Trophoblast cell (in vitro differentiated cells and primary cell): ENCODE measurements at regions not wholly inside any gene's neighbourhood (a gene's known extent, or its start where the extent isn't known, plus 50 kb on each side); places are given as distances from the start of the nearest gene placed in this dataset.

ENCODE experiments used
- DNase-seq, 2 donors: peaks; one replicate each; pipeline ENCODE4 v3.0.0-alpha.2; 2016
- H2AFZ ChIP-seq: 2 replicates; pipeline ENCODE4 v1.6.1; 2013; ENCODE audit warnings: low read length, moderate library complexity, mild to moderate bottlenecking; ENCODE audit not compliant: insufficient read depth, poor library complexity
- H2AK5ac ChIP-seq: 2 replicates; pipeline ENCODE4 v1.6.1; 2013; ENCODE audit warnings: mild to moderate bottlenecking, low read length
- H2BK120ac ChIP-seq: 2 replicates; pipeline ENCODE4 v1.6.1; 2013; ENCODE audit warnings: low read length, mild to moderate bottlenecking, moderate library complexity; ENCODE audit not compliant: insufficient read depth, poor library complexity
- H2BK12ac ChIP-seq: 2 replicates; pipeline ENCODE4 v1.6.1; 2013; ENCODE audit warnings: mild to moderate bottlenecking, low read length, moderate library complexity
- H2BK5ac ChIP-seq: 2 replicates; pipeline ENCODE4 v1.6.1; 2013; ENCODE audit warnings: low read length, low read depth, moderate library complexity, mild to moderate bottlenecking; ENCODE audit not compliant: poor library complexity
- H3K14ac ChIP-seq: 2 replicates; pipeline ENCODE4 v1.6.1; 2013; ENCODE audit warnings: mild to moderate bottlenecking, low read length
- H3K18ac ChIP-seq: 2 replicates; pipeline ENCODE4 v1.6.1; 2013; ENCODE audit warnings: mild to moderate bottlenecking, low read length
- H3K23ac ChIP-seq: 2 replicates; pipeline ENCODE4 v1.6.1; 2013; ENCODE audit warnings: low read length
- H3K27ac ChIP-seq: 2 replicates; pipeline ENCODE4 v1.5.1; 2013; ENCODE audit warnings: low read depth, mild to moderate bottlenecking, inconsistent platforms, low read length, moderate library complexity
- H3K27me3 ChIP-seq: 2 replicates; pipeline ENCODE4 v1.6.1; 2013; ENCODE audit warnings: inconsistent platforms, mild to moderate bottlenecking, low read length, moderate library complexity; ENCODE audit not compliant: insufficient read depth
- H3K36me3 ChIP-seq, 2 experiments: 1 replicate in 1 of 2; 2 replicates in 1 of 2; pipeline ENCODE4 v1.6.1; 2013; ENCODE audit warnings: low read length in 2 of 2, mild to moderate bottlenecking in 2 of 2, moderate library complexity in 1 of 2; ENCODE audit not compliant: insufficient read depth in 2 of 2, control insufficient read depth in 1 of 2
- H3K4ac ChIP-seq: 2 replicates; pipeline ENCODE4 v1.6.1; 2013; ENCODE audit warnings: low read depth, mild to moderate bottlenecking, low read length, moderate library complexity
- H3K4me1 ChIP-seq, 2 experiments: 1 replicate in 1 of 2; 2 replicates in 1 of 2; pipeline ENCODE4 v1.6.1; 2013; ENCODE audit warnings: low read length in 2 of 2, mild to moderate bottlenecking in 2 of 2, moderate library complexity in 1 of 2; ENCODE audit not compliant: insufficient read depth in 2 of 2, control insufficient read depth in 1 of 2
- H3K4me2 ChIP-seq: 2 replicates; pipeline ENCODE4 v1.6.1; 2013; ENCODE audit warnings: inconsistent platforms, mild to moderate bottlenecking, low read length, moderate library complexity
- H3K4me3 ChIP-seq: 2 replicates; pipeline ENCODE4 v1.5.1; 2013; ENCODE audit warnings: mild to moderate bottlenecking, low read depth, low read length, inconsistent platforms
- H3K79me1 ChIP-seq: one replicate; pipeline ENCODE4 v1.6.1; 2013; ENCODE audit warnings: low read length
- H3K79me2 ChIP-seq: 2 replicates; pipeline ENCODE4 v1.6.1; 2013; ENCODE audit warnings: low read length, mild to moderate bottlenecking; ENCODE audit not compliant: control insufficient read depth, insufficient read depth, poor library complexity
- H3K9ac ChIP-seq: 2 replicates; pipeline ENCODE4 v1.6.1; 2013; ENCODE audit warnings: mild to moderate bottlenecking, low read length
- H3K9me3 ChIP-seq: 2 replicates; pipeline ENCODE4 v1.6.1; 2013; ENCODE audit warnings: low read depth, mild to moderate bottlenecking, control low read depth, inconsistent platforms, low read length; ENCODE audit not compliant: insufficient read depth
- H4K12ac ChIP-seq: 2 replicates; pipeline ENCODE4 v1.6.1; 2013; ENCODE audit warnings: low read depth, mild to moderate bottlenecking, low read length, moderate library complexity
- H4K8ac ChIP-seq: 2 replicates; pipeline ENCODE4 v1.6.1; 2013; ENCODE audit warnings: low read depth, mild to moderate bottlenecking, low read length, moderate library complexity
- H4K91ac ChIP-seq: one replicate; pipeline ENCODE4 v1.6.1; 2013; ENCODE audit warnings: low read depth, mild to moderate bottlenecking, low read length, moderate library complexity
- WGBS: extraction: QIAGEN DNeasy Blood & Tissue Kit; methylation state at CpG from one replicate; pipeline ENCODE4 v1.1.7; 2013; ENCODE audit warnings: missing lambda C conversion rate; ENCODE audit not compliant: insufficient read length, insufficient coverage; ENCODE audit errors: extremely low coverage; 5-methylcytosine and 5-hydroxymethylcytosine counted together

DNA sequence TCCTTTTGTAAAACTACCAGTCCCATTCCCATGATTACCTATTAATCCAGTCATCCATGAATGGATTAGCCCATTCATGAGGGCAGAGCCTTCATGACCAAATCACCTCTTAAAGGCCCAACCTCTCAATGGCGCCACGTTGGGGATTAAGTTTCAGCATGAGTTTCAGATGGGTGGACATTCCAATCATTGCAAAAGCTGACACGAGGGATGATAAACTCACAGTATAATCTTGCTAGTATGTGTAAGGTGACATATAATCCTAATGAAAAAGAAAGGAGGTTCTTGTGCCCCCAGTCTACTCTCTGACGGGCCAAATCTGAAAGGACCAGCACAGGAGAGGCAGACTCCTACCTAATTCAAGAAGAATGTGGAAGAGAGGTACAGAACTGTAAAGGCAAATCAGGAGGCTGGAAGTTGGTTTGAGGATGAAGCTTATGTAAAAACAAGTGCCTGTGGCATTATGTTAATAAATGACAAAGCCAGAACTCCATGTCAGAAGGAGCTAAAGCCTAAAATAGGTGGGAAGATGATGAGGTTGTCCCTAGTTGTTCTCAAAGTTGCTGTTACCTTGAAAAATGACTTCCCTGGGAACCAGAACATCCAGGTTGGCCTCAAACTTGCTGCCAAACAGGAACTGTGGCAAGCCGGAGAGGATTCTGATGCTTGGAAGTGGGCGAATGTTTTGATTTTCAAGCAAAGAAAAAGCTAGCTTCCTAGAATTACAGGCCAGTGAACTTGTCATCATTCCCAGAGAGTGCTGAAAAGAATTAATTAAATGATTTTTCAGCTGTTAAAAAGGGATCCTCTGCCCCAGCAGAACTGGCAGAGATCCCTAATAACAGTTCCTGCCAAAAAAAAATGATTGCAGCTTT, 106.5 kb upstream of the TIAM2 start:
- H4K8ac ChIP-seq = no peak overlapping the region
- no peaks in the 10 kb centered on the region for H3K27me3 ChIP-seq
- no peak overlapping the region for H3K9ac ChIP-seq
- no peaks in the 10 kb centered on the region for H3K79me2 ChIP-seq
- no peak overlapping the region for H3K23ac ChIP-seq
- no peak overlapping the region for H4K12ac ChIP-seq
- H2BK5ac ChIP-seq = no peak overlapping the region
- no peak overlapping the region for H3K14ac ChIP-seq
- H2BK12ac ChIP-seq = no peak overlapping the region
- no peaks in the 10 kb centered on the region for H3K79me1 ChIP-seq
- no peak overlapping the region for H4K91ac ChIP-seq
- no peak overlapping the region for H2AK5ac ChIP-seq
- peak; percentile 11 to 69 for DNase-seq
- no peaks in the 10 kb centered on the region for H3K4me1 ChIP-seq
- no peaks in the 10 kb centered on the region for H3K36me3 ChIP-seq
- no peak overlapping the region for H3K18ac ChIP-seq
- H3K4me2 ChIP-seq = no peak overlapping the region
- H3K4me3 ChIP-seq = no peak overlapping the region
- no peaks in the 10 kb centered on the region for H3K9me3 ChIP-seq
- no peak overlapping the region for H2BK120ac ChIP-seq
- H2AFZ ChIP-seq = no peak overlapping the region
- no peak overlapping the region for H3K27ac ChIP-seq
- WGBS = no CpG with 5 or more reads among the region's 6 CpGs
- no peak overlapping the region for H3K4ac ChIP-seq

DNA sequence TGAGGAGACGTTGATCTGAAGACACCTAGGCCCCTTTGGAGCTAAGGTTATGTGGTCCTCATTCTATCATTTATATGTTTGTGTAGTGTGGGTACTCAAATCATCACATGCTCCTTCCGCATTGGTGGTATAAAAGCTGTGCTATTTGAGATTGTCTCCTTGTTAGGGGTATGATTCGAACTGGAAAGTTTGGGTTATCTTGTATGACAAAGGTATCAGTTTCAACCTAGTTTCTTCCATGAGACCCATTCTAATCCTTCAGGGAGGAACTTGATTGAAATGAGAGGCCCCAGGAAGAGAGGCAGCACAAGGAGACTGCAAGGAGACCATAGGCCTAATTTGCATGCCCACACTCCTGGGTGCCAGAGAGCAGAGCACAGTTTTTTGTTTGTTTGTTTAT, 104.2 kb upstream of the TIAM2 start:
- no peak overlapping the region for H2AFZ ChIP-seq
- no peak for DNase-seq
- no peak overlapping the region for H3K4me2 ChIP-seq
- no peak overlapping the region for H3K4ac ChIP-seq
- no peak overlapping the region for H3K18ac ChIP-seq
- H2BK12ac ChIP-seq = no peak overlapping the region
- H4K91ac ChIP-seq = no peak overlapping the region
- H3K79me1 ChIP-seq = no peaks in the 10 kb centered on the region
- H3K4me1 ChIP-seq = no peaks in the 10 kb centered on the region
- H3K23ac ChIP-seq = no peak overlapping the region
- H3K79me2 ChIP-seq = no peaks in the 10 kb centered on the region
- no CpG with 5 or more reads among the region's 3 CpGs for WGBS
- H3K27me3 ChIP-seq = no peaks in the 10 kb centered on the region
- H2BK5ac ChIP-seq = no peak overlapping the region
- H3K9me3 ChIP-seq = no peaks in the 10 kb centered on the region
- no peak overlapping the region for H3K27ac ChIP-seq
- H3K9ac ChIP-seq = no peak overlapping the region
- H3K4me3 ChIP-seq = no peak overlapping the region
- no peaks in the 10 kb centered on the region for H3K36me3 ChIP-seq
- no peak overlapping the region for H2AK5ac ChIP-seq
- H3K14ac ChIP-seq = no peak overlapping the region
- H4K12ac ChIP-seq = no peak overlapping the region
- no peak overlapping the region for H2BK120ac ChIP-seq
- no peak overlapping the region for H4K8ac ChIP-seq

DNA sequence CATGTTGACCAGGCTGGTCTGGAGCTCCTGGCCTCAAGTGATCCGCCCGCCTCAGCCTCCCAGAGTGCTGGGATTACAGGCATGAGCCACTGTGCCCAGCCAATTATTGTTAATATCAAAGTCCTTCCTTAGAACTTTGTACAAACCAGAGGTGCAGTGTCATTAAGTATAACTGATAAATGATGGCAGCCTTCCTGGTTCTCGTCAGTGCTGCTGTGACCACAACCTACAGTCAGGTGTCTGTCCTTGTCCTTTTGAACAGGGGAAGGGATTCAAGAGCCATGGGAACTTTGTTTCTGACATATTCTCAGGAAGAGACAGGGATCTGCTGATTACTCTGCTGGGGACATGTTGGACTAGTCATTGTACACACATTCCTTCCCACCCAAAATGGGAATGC, 103.2 kb upstream of the TIAM2 start:
- WGBS = no CpG with 5 or more reads among the region's 3 CpGs
- Histone ChIP-seq H3K4me2 (no peak overlapping the region), H3K79me1 (no peaks in the 10 kb centered on the region), H4K8ac (no peak overlapping the region), H2BK120ac (no peak overlapping the region), H2BK12ac (no peak overlapping the region), H4K12ac (no peak overlapping the region), H3K9ac (no peak overlapping the region), H3K79me2 (no peaks in the 10 kb centered on the region), H2AFZ (no peak overlapping the region), H3K27me3 (no peaks in the 10 kb centered on the region), H3K14ac (no peak overlapping the region), H3K4me3 (no peak overlapping the region), H3K4me1 (no peaks in the 10 kb centered on the region), H3K23ac (no peak overlapping the region), H3K36me3 (no peaks in the 10 kb centered on the region), H3K27ac (no peak overlapping the region), H3K18ac (no peak overlapping the region), H2BK5ac (no peak overlapping the region), H2AK5ac (no peak overlapping the region), H4K91ac (no peak overlapping the region), H3K9me3 (no peaks in the 10 kb centered on the region), H3K4ac (no peak overlapping the region)
- DNase-seq = no peak

DNA sequence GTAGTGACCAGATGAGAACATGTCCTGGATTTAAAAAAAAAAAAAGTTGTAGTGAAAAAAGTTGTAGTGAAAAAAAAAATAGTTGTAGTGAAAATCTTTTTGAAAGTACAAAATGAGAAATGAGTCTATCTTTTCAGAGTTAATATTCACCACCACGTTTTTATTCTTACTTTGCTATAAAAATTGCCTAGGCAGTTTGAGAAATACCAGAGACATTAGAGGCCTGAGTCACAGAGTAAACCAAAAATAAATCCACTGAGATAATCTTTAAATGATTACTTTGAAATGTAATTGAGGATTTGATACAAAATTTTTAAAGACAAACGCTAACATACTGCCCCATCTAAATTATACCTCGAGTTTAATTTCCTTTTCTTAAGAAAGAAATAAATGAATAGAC, 101.2 kb upstream of the TIAM2 start:
- WGBS = no CpG with 5 or more reads among the region's 3 CpGs
- Histone ChIP-seq H3K27ac (no peak overlapping the region), H3K27me3 (no peaks in the 10 kb centered on the region), H3K4me3 (no peak overlapping the region), H3K9ac (no peak overlapping the region), H3K36me3 (no peaks in the 10 kb centered on the region), H3K79me1 (no peaks in the 10 kb centered on the region), H3K23ac (no peak overlapping the region), H2BK5ac (no peak overlapping the region), H3K4me2 (no peak overlapping the region), H2AFZ (no peak overlapping the region), H3K9me3 (no peaks in the 10 kb centered on the region), H4K91ac (no peak overlapping the region), H4K8ac (no peak overlapping the region), H3K4ac (no peak overlapping the region), H2AK5ac (no peak overlapping the region), H2BK120ac (no peak overlapping the region), H2BK12ac (no peak overlapping the region), H3K4me1 (peaks cover 0 to 1% of the 10 kb centered on the region in 2 experiments), H4K12ac (no peak overlapping the region), H3K14ac (no peak overlapping the region), H3K18ac (no peak overlapping the region), H3K79me2 (no peaks in the 10 kb centered on the region)
- no peak for DNase-seq
